ENCODE measurements at regions not wholly inside any gene's neighbourhood (a gene's known extent, or its start where the extent isn't known, plus 50 kb on each side); places are given as distances from the start of the nearest gene placed in this dataset.

GRCh38 chr7:25722856-25723255, 429.1 kb upstream of the NFE2L3 start:
- no peak for DNase-seq (ENCODE audit: low read depth)
- no peak overlapping the region for H3K4me3 ChIP-seq (ENCODE audit: control insufficient read depth, low read depth, low read length)

GRCh38 chr7:25725451-25725850, 426.5 kb upstream of the NFE2L3 start:
- DNase-seq (ENCODE audit: low read depth) = no peak
- TF ChIP-seq CTCF (IDR thresholded peaks at IDR 0.05; ENCODE audit: control insufficient read depth, insufficient read depth, low read depth, low read length, missing control alignments) = no peak

More at GRCh38 chr7:25722856-25723255, 429.1 kb upstream of the NFE2L3 start:
- TF ChIP-seq CTCF (IDR thresholded peaks at IDR 0.05; ENCODE audit: control insufficient read depth, insufficient read depth, low read depth, low read length, missing control alignments) = no peak

GRCh38 chr7:25726170-25726780, 425.7 kb upstream of the NFE2L3 start:
- no peak for TF ChIP-seq CTCF (IDR thresholded peaks at IDR 0.05; ENCODE audit: control insufficient read depth, insufficient read depth, low read depth, low read length, missing control alignments)
- no peak overlapping the region for H3K4me3 ChIP-seq (ENCODE audit: control insufficient read depth, low read depth, low read length)
- no peak for DNase-seq (ENCODE audit: low read depth)

More at GRCh38 chr7:25725451-25725850, 426.5 kb upstream of the NFE2L3 start:
- H3K4me3 ChIP-seq (ENCODE audit: control insufficient read depth, low read depth, low read length) = no peak overlapping the region

- no peak for TF ChIP-seq CTCF (IDR thresholded peaks at IDR 0.05; ENCODE audit: control insufficient read depth, insufficient read depth, low read depth, low read length, missing control alignments)
- DNase-seq (ENCODE audit: low read depth) = no peak
- H3K4me3 ChIP-seq (ENCODE audit: control insufficient read depth, low read depth, low read length) = no peak overlapping the region
Measured at GRCh38 chr7:25726781-25727311, 425.2 kb upstream of the NFE2L3 start.

GRCh38 chr7:25727446-25727845, 424.6 kb upstream of the NFE2L3 start:
- no peak for TF ChIP-seq CTCF (IDR thresholded peaks at IDR 0.05; ENCODE audit: control insufficient read depth, insufficient read depth, low read depth, low read length, missing control alignments)
- no peak overlapping the region for H3K4me3 ChIP-seq (ENCODE audit: control insufficient read depth, low read depth, low read length)
- no peak for DNase-seq (ENCODE audit: low read depth)

- no peak overlapping the region for H3K4me3 ChIP-seq (ENCODE audit: control insufficient read depth, low read depth, low read length)
- TF ChIP-seq CTCF (IDR thresholded peaks at IDR 0.05; ENCODE audit: control insufficient read depth, insufficient read depth, low read depth, low read length, missing control alignments) = no peak
- no peak for DNase-seq (ENCODE audit: low read depth)
Measured at GRCh38 chr7:25727876-25728275, 424.1 kb upstream of the NFE2L3 start.
